GM23338 (cell line): ENCODE measurements at regions not wholly inside any gene's neighbourhood (a gene's known extent, or its start where the extent isn't known, plus 50 kb on each side); places are given as distances from the start of the nearest gene placed in this dataset.

ENCODE experiments used
- ATAC-seq: fragments of 200-7000 bp; cut with Tn5 transposase; 3 replicates; pipeline ENCODE4 v1.9.1; 2020
- DNase-seq: peaks from one replicate; pipeline ENCODE4 v3.0.0-alpha.2; 2015; ENCODE audit warnings: low spot score
- H2AFZ ChIP-seq: fragments of 200-600 bp; sonication (generic); 2 replicates; pipeline ENCODE4 v1.8.0; 2016; ENCODE audit warnings: antibody characterized with exemption, mild to moderate bottlenecking, moderate library complexity
- H3F3A ChIP-seq: fragments of 200-600 bp; sonication (generic); replicated peaks from 2 replicates; pipeline ENCODE4 v1.8.0; 2017; ENCODE audit warnings: antibody characterized with exemption, mixed run types, low read depth
- H3K27ac ChIP-seq: fragments of 200-600 bp; sonication (generic); 2 replicates; pipeline ENCODE4 v1.6.1; 2016; ENCODE audit warnings: low read depth
- H3K27me3 ChIP-seq: fragments of 200-600 bp; sonication (generic); 2 replicates; pipeline ENCODE4 v1.8.0; 2016; ENCODE audit warnings: mild to moderate bottlenecking, mixed run types, moderate library complexity; ENCODE audit not compliant: insufficient read depth
- H3K36me3 ChIP-seq: fragments of 200-600 bp; sonication (generic); 2 replicates; pipeline ENCODE4 v1.8.0; 2016; ENCODE audit warnings: mild to moderate bottlenecking; ENCODE audit not compliant: insufficient read depth
- H3K4me1 ChIP-seq: fragments of 200-600 bp; sonication (generic); 2 replicates; pipeline ENCODE4 v1.8.0; 2016; ENCODE audit warnings: mild to moderate bottlenecking, moderate library complexity; ENCODE audit not compliant: insufficient read depth
- H3K4me2 ChIP-seq: fragments of 200-600 bp; sonication (generic); 2 replicates; pipeline ENCODE4 v1.7.1; 2017; ENCODE audit warnings: mixed run types
- H3K4me3 ChIP-seq: fragments of 200-600 bp; sonication (generic); 2 replicates; pipeline ENCODE4 v1.6.1; 2016; ENCODE audit warnings: mixed run types
- H3K79me2 ChIP-seq: fragments of 200-600 bp; sonication (generic); replicated peaks from 2 replicates; pipeline ENCODE4 v1.8.0; 2017; ENCODE audit warnings: mild to moderate bottlenecking; ENCODE audit not compliant: insufficient read depth
- H3K9me2 ChIP-seq: fragments of 200-600 bp; sonication (generic); 2 replicates; pipeline ENCODE4 v1.8.0; 2017; ENCODE audit not compliant: insufficient read depth
- H4K20me1 ChIP-seq: fragments of 200-600 bp; sonication (generic); replicated peaks from 2 replicates; pipeline ENCODE4 v1.8.0; 2017; ENCODE audit warnings: mild to moderate bottlenecking; ENCODE audit not compliant: insufficient read depth
- H3K27ac Mint-ChIP-seq: 2 replicates; pipeline ENCODE4 v1.8.0; 2020; ENCODE audit warnings: inconsistent platforms, mild to moderate bottlenecking, moderate library complexity, mixed read lengths
- H3K27me3 Mint-ChIP-seq: 3 replicates; pipeline ENCODE4 v1.8.0; 2022; ENCODE audit warnings: low read depth, mild to moderate bottlenecking, moderate library complexity, mixed read lengths, inconsistent platforms; ENCODE audit not compliant: insufficient read depth, poor library complexity
- H3K36me3 Mint-ChIP-seq: 3 replicates; pipeline ENCODE4 v1.8.0; 2021; ENCODE audit warnings: low read depth, mild to moderate bottlenecking, inconsistent platforms, moderate library complexity, mixed read lengths
- H3K4me1 Mint-ChIP-seq: 3 replicates; pipeline ENCODE4 v1.8.0; 2020; ENCODE audit warnings: mild to moderate bottlenecking, inconsistent platforms, mixed read lengths
- H3K4me3 Mint-ChIP-seq: 3 replicates; pipeline ENCODE4 v1.8.0; 2021; ENCODE audit warnings: moderate library complexity, mild to moderate bottlenecking, inconsistent platforms, mixed read lengths
- H3K9me3 Mint-ChIP-seq: 3 replicates; pipeline ENCODE4 v1.8.0; 2020; ENCODE audit warnings: moderate library complexity, mild to moderate bottlenecking, inconsistent platforms, mixed read lengths
- CREB1 ChIP-seq: fragments of 250-450 bp; sonication (Bioruptor Pico); IDR thresholded peaks from 2 replicates; pipeline ENCODE4 v1.5.0; 2020; ENCODE audit warnings: low read depth, mild to moderate bottlenecking, moderate library complexity
- EZH2 ChIP-seq: fragments of 200-600 bp; sonication (generic); IDR thresholded peaks from one replicate; pipeline ENCODE4 v1.8.0; 2017; ENCODE audit warnings: antibody characterized with exemption, mild to moderate bottlenecking, low read depth; ENCODE audit not compliant: unreplicated experiment
- EZH2phosphoT487 ChIP-seq: fragments of 200-600 bp; sonication (generic); IDR thresholded peaks from one replicate; pipeline ENCODE4 v1.8.1; 2018; ENCODE audit warnings: antibody characterized with exemption; ENCODE audit not compliant: unreplicated experiment
- POLR2AphosphoS5 ChIP-seq: IDR thresholded peaks from 2 replicates; pipeline ENCODE4 v1.6.1; 2016; ENCODE audit warnings: antibody characterized with exemption, low read depth
- STAT1 ChIP-seq: IDR thresholded peaks from one replicate; pipeline ENCODE4 v1.6.1; 2016; ENCODE audit warnings: antibody characterized with exemption; ENCODE audit not compliant: unreplicated experiment
- ZNF114 ChIP-seq: fragments of 250-450 bp; sonication (Bioruptor Pico); IDR thresholded peaks from 2 replicates; pipeline ENCODE4 v1.5.0; 2020; ENCODE audit warnings: mild to moderate bottlenecking, moderate library complexity
- ZNF331 ChIP-seq: fragments of 250-450 bp; sonication (Bioruptor Pico); IDR thresholded peaks from 2 replicates; pipeline ENCODE4 v1.5.0; 2020; ENCODE audit warnings: low read depth, mild to moderate bottlenecking, moderate library complexity
- TF ChIP-seq, protein P1 (sequence below): IDR thresholded peaks from one replicate; pipeline ENCODE4 v1.6.1; 2018; ENCODE audit warnings: antibody characterized with exemption; ENCODE audit not compliant: unreplicated experiment
- TF ChIP-seq, protein P2 (sequence below): fragments of 250-450 bp; sonication (Bioruptor Pico); IDR thresholded peaks from 2 replicates; pipeline ENCODE4 v1.5.0; 2020; ENCODE audit warnings: mild to moderate bottlenecking, moderate library complexity
- TF ChIP-seq, protein P3 (sequence below): IDR thresholded peaks from 2 replicates; pipeline ENCODE4 v1.6.1; 2016; ENCODE audit warnings: antibody characterized with exemption
- TF ChIP-seq, protein P4 (sequence below), 2 experiments: fragments of 200-600 bp in 1 of 2; sonication (generic) in 1 of 2; conservative IDR thresholded peaks; 2 replicates each; pipeline versions ENCODE4 v1.5.1 to v1.6.1; 2016 to 2017; ENCODE audit warnings: antibody characterized with exemption in 2 of 2, low read depth in 2 of 2, mild to moderate bottlenecking in 2 of 2, moderate library complexity in 1 of 2

DNA sequence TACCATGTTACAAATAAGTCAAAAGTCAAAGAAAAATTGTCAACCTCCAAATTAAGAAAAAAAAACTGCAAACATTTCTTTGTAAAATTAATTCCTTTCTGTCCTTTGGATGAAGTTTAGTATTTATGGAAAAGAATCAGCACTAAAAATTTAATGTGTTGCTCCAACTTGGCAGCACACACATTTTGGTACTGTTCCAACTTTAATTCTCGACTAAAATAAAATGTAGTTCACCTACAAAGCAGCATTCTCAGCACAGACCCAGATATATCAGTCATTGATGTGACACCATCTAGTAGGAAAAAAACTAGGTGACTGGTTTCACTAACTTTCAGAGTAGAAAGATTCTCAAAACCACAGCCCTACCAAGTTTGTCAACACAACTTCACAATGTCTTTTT lies 131.7 kb upstream of the ROBO2 start:
- no peaks in the 10 kb centered on the region for H4K20me1 ChIP-seq
- H3K36me3 ChIP-seq, result no peaks in the 10 kb centered on the region
- H3K4me1 ChIP-seq, result no peaks in the 10 kb centered on the region
- Mint-ChIP-seq H3K36me3 (no peaks in the 10 kb centered on the region), H3K27me3 (no peaks in the 10 kb centered on the region), H3K9me3 (no peaks in the 10 kb centered on the region; the same call in 2 of the 3 replicates), H3K4me1 (no peaks in the 10 kb centered on the region), H3K27ac (peak overlapping the region; percentile 15; the same call in 1 of the 2 replicates), H3K4me3 (no peak overlapping the region)
- no peak overlapping the region for H3K4me2 ChIP-seq
- TF ChIP-seq, protein P1, sequence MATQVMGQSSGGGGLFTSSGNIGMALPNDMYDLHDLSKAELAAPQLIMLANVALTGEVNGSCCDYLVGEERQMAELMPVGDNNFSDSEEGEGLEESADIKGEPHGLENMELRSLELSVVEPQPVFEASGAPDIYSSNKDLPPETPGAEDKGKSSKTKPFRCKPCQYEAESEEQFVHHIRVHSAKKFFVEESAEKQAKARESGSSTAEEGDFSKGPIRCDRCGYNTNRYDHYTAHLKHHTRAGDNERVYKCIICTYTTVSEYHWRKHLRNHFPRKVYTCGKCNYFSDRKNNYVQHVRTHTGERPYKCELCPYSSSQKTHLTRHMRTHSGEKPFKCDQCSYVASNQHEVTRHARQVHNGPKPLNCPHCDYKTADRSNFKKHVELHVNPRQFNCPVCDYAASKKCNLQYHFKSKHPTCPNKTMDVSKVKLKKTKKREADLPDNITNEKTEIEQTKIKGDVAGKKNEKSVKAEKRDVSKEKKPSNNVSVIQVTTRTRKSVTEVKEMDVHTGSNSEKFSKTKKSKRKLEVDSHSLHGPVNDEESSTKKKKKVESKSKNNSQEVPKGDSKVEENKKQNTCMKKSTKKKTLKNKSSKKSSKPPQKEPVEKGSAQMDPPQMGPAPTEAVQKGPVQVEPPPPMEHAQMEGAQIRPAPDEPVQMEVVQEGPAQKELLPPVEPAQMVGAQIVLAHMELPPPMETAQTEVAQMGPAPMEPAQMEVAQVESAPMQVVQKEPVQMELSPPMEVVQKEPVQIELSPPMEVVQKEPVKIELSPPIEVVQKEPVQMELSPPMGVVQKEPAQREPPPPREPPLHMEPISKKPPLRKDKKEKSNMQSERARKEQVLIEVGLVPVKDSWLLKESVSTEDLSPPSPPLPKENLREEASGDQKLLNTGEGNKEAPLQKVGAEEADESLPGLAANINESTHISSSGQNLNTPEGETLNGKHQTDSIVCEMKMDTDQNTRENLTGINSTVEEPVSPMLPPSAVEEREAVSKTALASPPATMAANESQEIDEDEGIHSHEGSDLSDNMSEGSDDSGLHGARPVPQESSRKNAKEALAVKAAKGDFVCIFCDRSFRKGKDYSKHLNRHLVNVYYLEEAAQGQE, result no peak
- TF ChIP-seq, protein P2, sequence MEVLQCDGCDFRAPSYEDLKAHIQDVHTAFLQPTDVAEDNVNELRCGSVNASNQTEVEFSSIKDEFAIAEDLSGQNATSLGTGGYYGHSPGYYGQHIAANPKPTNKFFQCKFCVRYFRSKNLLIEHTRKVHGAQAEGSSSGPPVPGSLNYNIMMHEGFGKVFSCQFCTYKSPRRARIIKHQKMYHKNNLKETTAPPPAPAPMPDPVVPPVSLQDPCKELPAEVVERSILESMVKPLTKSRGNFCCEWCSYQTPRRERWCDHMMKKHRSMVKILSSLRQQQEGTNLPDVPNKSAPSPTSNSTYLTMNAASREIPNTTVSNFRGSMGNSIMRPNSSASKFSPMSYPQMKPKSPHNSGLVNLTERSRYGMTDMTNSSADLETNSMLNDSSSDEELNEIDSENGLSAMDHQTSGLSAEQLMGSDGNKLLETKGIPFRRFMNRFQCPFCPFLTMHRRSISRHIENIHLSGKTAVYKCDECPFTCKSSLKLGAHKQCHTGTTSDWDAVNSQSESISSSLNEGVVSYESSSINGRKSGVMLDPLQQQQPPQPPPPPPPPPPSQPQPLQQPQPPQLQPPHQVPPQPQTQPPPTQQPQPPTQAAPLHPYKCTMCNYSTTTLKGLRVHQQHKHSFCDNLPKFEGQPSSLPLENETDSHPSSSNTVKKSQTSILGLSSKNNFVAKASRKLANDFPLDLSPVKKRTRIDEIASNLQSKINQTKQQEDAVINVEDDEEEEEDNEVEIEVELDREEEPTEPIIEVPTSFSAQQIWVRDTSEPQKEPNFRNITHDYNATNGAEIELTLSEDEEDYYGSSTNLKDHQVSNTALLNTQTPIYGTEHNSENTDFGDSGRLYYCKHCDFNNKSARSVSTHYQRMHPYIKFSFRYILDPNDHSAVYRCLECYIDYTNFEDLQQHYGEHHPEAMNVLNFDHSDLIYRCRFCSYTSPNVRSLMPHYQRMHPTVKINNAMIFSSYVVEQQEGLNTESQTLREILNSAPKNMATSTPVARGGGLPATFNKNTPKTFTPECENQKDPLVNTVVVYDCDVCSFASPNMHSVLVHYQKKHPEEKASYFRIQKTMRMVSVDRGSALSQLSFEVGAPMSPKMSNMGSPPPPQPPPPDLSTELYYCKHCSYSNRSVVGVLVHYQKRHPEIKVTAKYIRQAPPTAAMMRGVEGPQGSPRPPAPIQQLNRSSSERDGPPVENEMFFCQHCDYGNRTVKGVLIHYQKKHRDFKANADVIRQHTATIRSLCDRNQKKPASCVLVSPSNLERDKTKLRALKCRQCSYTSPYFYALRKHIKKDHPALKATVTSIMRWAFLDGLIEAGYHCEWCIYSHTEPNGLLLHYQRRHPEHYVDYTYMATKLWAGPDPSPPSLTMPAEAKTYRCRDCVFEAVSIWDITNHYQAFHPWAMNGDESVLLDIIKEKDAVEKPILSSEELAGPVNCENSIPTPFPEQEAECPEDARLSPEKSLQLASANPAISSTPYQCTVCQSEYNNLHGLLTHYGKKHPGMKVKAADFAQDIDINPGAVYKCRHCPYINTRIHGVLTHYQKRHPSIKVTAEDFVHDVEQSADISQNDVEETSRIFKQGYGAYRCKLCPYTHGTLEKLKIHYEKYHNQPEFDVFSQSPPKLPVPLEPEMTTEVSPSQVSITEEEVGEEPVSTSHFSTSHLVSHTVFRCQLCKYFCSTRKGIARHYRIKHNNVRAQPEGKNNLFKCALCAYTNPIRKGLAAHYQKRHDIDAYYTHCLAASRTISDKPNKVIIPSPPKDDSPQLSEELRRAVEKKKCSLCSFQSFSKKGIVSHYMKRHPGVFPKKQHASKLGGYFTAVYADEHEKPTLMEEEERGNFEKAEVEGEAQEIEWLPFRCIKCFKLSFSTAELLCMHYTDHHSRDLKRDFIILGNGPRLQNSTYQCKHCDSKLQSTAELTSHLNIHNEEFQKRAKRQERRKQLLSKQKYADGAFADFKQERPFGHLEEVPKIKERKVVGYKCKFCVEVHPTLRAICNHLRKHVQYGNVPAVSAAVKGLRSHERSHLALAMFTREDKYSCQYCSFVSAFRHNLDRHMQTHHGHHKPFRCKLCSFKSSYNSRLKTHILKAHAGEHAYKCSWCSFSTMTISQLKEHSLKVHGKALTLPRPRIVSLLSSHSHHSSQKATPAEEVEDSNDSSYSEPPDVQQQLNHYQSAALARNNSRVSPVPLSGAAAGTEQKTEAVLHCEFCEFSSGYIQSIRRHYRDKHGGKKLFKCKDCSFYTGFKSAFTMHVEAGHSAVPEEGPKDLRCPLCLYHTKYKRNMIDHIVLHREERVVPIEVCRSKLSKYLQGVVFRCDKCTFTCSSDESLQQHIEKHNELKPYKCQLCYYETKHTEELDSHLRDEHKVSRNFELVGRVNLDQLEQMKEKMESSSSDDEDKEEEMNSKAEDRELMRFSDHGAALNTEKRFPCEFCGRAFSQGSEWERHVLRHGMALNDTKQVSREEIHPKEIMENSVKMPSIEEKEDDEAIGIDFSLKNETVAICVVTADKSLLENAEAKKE (CRISPR knock-in tag), result no peak
- no peak for TF ChIP-seq EZH2phosphoT487
- no peak for TF ChIP-seq STAT1
- no peak for TF ChIP-seq ZNF114 (CRISPR knock-in tag)
- no peak for TF ChIP-seq EZH2
- no peak for TF ChIP-seq CREB1 (CRISPR knock-in tag)
- TF ChIP-seq POLR2AphosphoS5, result no peak
- TF ChIP-seq, protein P3, sequence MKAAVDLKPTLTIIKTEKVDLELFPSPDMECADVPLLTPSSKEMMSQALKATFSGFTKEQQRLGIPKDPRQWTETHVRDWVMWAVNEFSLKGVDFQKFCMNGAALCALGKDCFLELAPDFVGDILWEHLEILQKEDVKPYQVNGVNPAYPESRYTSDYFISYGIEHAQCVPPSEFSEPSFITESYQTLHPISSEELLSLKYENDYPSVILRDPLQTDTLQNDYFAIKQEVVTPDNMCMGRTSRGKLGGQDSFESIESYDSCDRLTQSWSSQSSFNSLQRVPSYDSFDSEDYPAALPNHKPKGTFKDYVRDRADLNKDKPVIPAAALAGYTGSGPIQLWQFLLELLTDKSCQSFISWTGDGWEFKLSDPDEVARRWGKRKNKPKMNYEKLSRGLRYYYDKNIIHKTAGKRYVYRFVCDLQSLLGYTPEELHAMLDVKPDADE, result no peak
- TF ChIP-seq, protein P4, sequence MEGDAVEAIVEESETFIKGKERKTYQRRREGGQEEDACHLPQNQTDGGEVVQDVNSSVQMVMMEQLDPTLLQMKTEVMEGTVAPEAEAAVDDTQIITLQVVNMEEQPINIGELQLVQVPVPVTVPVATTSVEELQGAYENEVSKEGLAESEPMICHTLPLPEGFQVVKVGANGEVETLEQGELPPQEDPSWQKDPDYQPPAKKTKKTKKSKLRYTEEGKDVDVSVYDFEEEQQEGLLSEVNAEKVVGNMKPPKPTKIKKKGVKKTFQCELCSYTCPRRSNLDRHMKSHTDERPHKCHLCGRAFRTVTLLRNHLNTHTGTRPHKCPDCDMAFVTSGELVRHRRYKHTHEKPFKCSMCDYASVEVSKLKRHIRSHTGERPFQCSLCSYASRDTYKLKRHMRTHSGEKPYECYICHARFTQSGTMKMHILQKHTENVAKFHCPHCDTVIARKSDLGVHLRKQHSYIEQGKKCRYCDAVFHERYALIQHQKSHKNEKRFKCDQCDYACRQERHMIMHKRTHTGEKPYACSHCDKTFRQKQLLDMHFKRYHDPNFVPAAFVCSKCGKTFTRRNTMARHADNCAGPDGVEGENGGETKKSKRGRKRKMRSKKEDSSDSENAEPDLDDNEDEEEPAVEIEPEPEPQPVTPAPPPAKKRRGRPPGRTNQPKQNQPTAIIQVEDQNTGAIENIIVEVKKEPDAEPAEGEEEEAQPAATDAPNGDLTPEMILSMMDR (conservative IDR thresholded peaks at IDR 0.05; ENCODE audit: low read depth in 2 of 2), result no peak
- TF ChIP-seq ZNF331 (CRISPR knock-in tag), result no peak
- H2AFZ ChIP-seq, result no peak overlapping the region
- no peaks in the 10 kb centered on the region for H3F3A ChIP-seq
- ATAC-seq, result no peak
- no peaks in the 10 kb centered on the region for H3K27me3 ChIP-seq
- H3K79me2 ChIP-seq, result no peaks in the 10 kb centered on the region
- no peak for DNase-seq
- no peak overlapping the region for H3K27ac ChIP-seq
- no peak overlapping the region for H3K4me3 ChIP-seq
- no peaks in the 10 kb centered on the region; the same call in 1 of the 2 replicates for H3K9me2 ChIP-seq
